Thoracic aorta (tissue), 2 donors: ENCODE measurements at regions not wholly inside any gene's neighbourhood (a gene's known extent, or its start where the extent isn't known, plus 50 kb on each side); places are given as distances from the start of the nearest gene placed in this dataset.

Experiments used
- ATAC-seq: fragments of 150-250 bp; one replicate; pipeline ENCODE4 v1.8.0; 2017; ENCODE audit warnings: low read depth; ENCODE audit not compliant: insufficient number of reproducible peaks, low FRiP score
- DNase-seq: peaks from one replicate; pipeline ENCODE4 v3.0.0-alpha.2; 2020; ENCODE audit warnings: low spot score
- H3K27ac ChIP-seq, 2 donors: fragments of 200-600 bp; sonication (generic); 1 replicate in 1 of 2; 2 replicates in 1 of 2; pipeline ENCODE4 v1.5.1; 2016; ENCODE audit warnings: mild to moderate bottlenecking in 2 of 2, moderate library complexity in 2 of 2
- H3K27me3 ChIP-seq: fragments of 200-600 bp; sonication (generic); replicated peaks from 2 replicates; pipeline ENCODE4 v1.6.0; 2016; ENCODE audit warnings: mild to moderate bottlenecking; ENCODE audit not compliant: insufficient read depth
- H3K36me3 ChIP-seq: fragments of 200-600 bp; sonication (generic); one replicate; pipeline ENCODE4 v1.5.1; 2016
- H3K4me1 ChIP-seq, 2 donors: fragments of 200-600 bp; sonication (generic); 1 replicate in 1 of 2; 2 replicates in 1 of 2; pipeline versions ENCODE4 v1.5.1 to v1.6.0; 2016; ENCODE audit warnings: low read depth in 2 of 2, mild to moderate bottlenecking in 1 of 2; ENCODE audit not compliant: control insufficient read depth in 1 of 2
- H3K4me3 ChIP-seq: fragments of 200-600 bp; sonication (generic); 2 replicates; pipeline ENCODE4 v1.5.1; 2016; ENCODE audit warnings: mild to moderate bottlenecking
- H3K9me3 ChIP-seq: fragments of 200-600 bp; sonication (generic); 2 replicates; pipeline ENCODE4 v1.5.1; 2016
- CTCF ChIP-seq: fragments of 200-600 bp; sonication (generic); IDR thresholded peaks from one replicate; pipeline ENCODE4 v1.5.1; 2019; ENCODE audit warnings: antibody characterized with exemption

DNA sequence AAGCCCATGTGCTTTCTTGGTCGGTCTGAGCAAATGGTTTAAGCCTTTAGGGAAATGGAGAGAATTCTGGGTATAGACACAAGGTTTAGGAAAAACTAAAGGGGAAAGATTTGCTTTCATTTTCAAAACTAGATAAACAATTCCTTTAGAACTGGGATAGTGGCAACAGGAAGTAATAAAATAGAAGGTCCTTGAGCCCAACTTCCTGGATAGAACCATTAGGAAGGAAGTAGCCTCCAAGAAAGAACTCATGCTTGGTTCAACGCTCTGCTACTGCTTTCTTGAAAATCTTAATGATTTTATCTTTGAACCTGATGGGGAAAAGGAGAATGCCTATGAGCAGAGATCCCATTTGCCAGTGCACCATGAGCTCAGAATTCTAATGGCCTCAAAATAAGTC is 147.0 kb upstream of the THRB start:
- Histone ChIP-seq H3K4me1 (peaks cover 0 to 16% of the 10 kb centered on the region in 2 donors), H3K4me3 (no peak overlapping the region), H3K9me3 (no peaks in the 10 kb centered on the region), H3K27ac (no peak overlapping the region), H3K36me3 (no peaks in the 10 kb centered on the region), H3K27me3 (no peaks in the 10 kb centered on the region)
- no peak for DNase-seq
- TF ChIP-seq CTCF: no peak
- ATAC-seq: no peak

- H3K27me3 ChIP-seq: no peaks in the 10 kb centered on the region
- no peak overlapping the region for H3K27ac ChIP-seq
- peaks cover 0 to 6% of the 10 kb centered on the region in 2 donors for H3K4me1 ChIP-seq
- DNase-seq (no peak), ATAC-seq (no peak)
- no peak overlapping the region for H3K4me3 ChIP-seq
- no peaks in the 10 kb centered on the region for H3K9me3 ChIP-seq
- H3K36me3 ChIP-seq: no peaks in the 10 kb centered on the region
- TF ChIP-seq CTCF: no peak
These were observed 150.4 kb upstream of the THRB start for GRCh38 chr3:24645047-24645446.

DNA sequence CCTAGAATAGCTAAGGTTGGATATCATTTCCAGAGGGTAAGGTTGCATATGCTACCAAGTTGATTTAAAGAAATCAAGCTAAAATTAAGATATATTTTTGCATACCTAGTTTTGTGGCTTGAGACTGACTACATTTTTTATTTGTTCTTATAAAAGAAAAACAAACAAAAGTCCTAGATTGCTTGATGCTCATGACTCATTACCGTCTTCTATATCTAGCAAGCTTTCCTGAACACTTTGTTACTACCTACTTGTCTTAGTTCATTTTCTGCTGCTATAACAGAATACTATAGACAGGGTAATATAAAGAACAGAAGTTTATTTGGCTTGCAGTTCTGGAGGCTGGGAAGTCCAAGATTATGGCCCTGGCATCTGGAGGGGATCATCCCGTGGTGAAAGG is 152.1 kb upstream of the THRB start:
- no peaks in the 10 kb centered on the region for H3K9me3 ChIP-seq
- H3K4me3 ChIP-seq: no peak overlapping the region
- H3K27ac ChIP-seq: no peak overlapping the region
- H3K4me1 ChIP-seq: no peaks in the 10 kb centered on the region
- no peak for TF ChIP-seq CTCF
- DNase-seq (no peak), ATAC-seq (no peak)
- no peaks in the 10 kb centered on the region for H3K36me3 ChIP-seq
- H3K27me3 ChIP-seq: no peaks in the 10 kb centered on the region

GRCh38 chr3:24648063-24648462 is 153.4 kb upstream of the THRB start:
- Histone ChIP-seq H3K27me3 (no peaks in the 10 kb centered on the region), H3K27ac (no peak overlapping the region), H3K4me1 (no peaks in the 10 kb centered on the region), H3K36me3 (no peaks in the 10 kb centered on the region), H3K4me3 (no peak overlapping the region), H3K9me3 (no peaks in the 10 kb centered on the region)
- ATAC-seq (no peak), DNase-seq (no peak)
- TF ChIP-seq CTCF: no peak

- DNase-seq (no peak), ATAC-seq (no peak)
- Histone ChIP-seq H3K27me3 (no peaks in the 10 kb centered on the region), H3K9me3 (peaks cover 6% of the 10 kb centered on the region), H3K4me1 (no peaks in the 10 kb centered on the region), H3K27ac (no peak overlapping the region), H3K36me3 (no peaks in the 10 kb centered on the region), H3K4me3 (no peak overlapping the region)
- no peak for TF ChIP-seq CTCF
These were observed 156.2 kb upstream of the THRB start for GRCh38 chr3:24650839-24651238.
